Uterus (tissue), 3 donors: ENCODE measurements at regions not wholly inside any gene's neighbourhood (a gene's known extent, or its start where the extent isn't known, plus 50 kb on each side); places are given as distances from the start of the nearest gene placed in this dataset.

Experiments used
- DNase-seq, 2 donors: peaks; one replicate each; pipeline ENCODE4 v3.0.0-alpha.2; 2019 to 2020
- H3K27ac ChIP-seq, 2 donors: fragments of 200-600 bp; sonication (generic); 1 replicate in 1 of 2; 2 replicates in 1 of 2; pipeline ENCODE4 v1.5.1; 2016 to 2018
- H3K27me3 ChIP-seq, 2 donors: fragments of 200-600 bp; sonication (generic); one replicate each; pipeline ENCODE4 v1.5.1; 2018 to 2019; ENCODE audit warnings: control low read depth in 1 of 2
- H3K36me3 ChIP-seq, 2 donors: fragments of 200-600 bp; sonication (generic); one replicate each; pipeline ENCODE4 v1.5.1; 2019; ENCODE audit warnings: control low read depth in 1 of 2
- H3K4me1 ChIP-seq, 2 donors: fragments of 200-600 bp; sonication (generic); one replicate each; pipeline ENCODE4 v1.5.1; 2018 to 2019; ENCODE audit warnings: control low read depth in 1 of 2
- H3K4me3 ChIP-seq, 2 donors: fragments of 200-600 bp; sonication (generic); 1 replicate in 1 of 2; 2 replicates in 1 of 2; pipeline ENCODE4 v1.5.1; 2018 to 2019; ENCODE audit warnings: mild to moderate bottlenecking in 1 of 2
- H3K9me3 ChIP-seq, 2 donors: fragments of 200-600 bp; sonication (generic); one replicate each; pipeline ENCODE4 v1.5.1; 2019; ENCODE audit warnings: control low read depth in 1 of 2
- POLR2A ChIP-seq, 2 donors: fragments of 450-650 bp; IDR thresholded peaks; one replicate each; pipeline ENCODE4 v1.6.1; 2016; ENCODE audit warnings: antibody characterized with exemption in 2 of 2, mild to moderate bottlenecking in 1 of 2, moderate library complexity in 1 of 2
- intact Hi-C: fragments of 100-400 bp; cut with DNase I; formaldehyde crosslinking; loops from one replicate; pipeline ENCODE4 v1.15.1; 2023; ENCODE audit warnings: low total_unique reads
- TF ChIP-seq, protein P1 (sequence below), 4 experiments: fragments of 200-600 bp in 2 of 4; fragments of 450-650 bp in 2 of 4; sonication (generic) in 2 of 4; IDR thresholded peaks; one replicate each; pipeline ENCODE4 v1.5.1; 2016 to 2019; ENCODE audit warnings: antibody characterized with exemption in 4 of 4, mild to moderate bottlenecking in 2 of 4, moderate library complexity in 1 of 4
- donor health status: DM: yes; HTN: yes; CAD: no.

DNA sequence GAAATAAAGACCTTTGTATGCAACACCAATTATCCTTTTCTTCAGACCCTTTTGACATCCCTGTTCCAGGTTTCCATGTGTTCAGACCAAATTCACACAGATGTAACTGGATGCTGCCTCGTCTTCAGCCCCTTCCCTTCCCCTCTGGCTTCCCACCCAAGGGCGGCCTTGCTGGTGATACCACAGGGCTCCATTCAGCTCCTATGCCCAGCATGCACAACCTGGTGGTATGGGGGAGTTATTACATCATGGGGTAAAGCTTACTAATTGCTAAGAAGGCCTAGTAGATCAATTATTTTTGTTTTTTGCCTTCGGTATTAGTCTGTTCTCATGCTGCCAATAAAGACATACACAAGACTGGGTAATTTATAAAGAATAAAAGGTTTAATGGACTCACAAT is 317.0 kb upstream of the CXXC4 start:
- Histone ChIP-seq H3K9me3 (no peaks in the 10 kb centered on the region), H3K4me3 (no peak overlapping the region), H3K36me3 (no peaks in the 10 kb centered on the region), H3K4me1 (no peaks in the 10 kb centered on the region), H3K27me3 (no peaks in the 10 kb centered on the region), H3K27ac (no peak overlapping the region)
- no peak for DNase-seq
- intact Hi-C loops: no loop called here
- TF ChIP-seq POLR2A (IDR thresholded peaks at IDR 0.05): no peak
- TF ChIP-seq, protein P1, sequence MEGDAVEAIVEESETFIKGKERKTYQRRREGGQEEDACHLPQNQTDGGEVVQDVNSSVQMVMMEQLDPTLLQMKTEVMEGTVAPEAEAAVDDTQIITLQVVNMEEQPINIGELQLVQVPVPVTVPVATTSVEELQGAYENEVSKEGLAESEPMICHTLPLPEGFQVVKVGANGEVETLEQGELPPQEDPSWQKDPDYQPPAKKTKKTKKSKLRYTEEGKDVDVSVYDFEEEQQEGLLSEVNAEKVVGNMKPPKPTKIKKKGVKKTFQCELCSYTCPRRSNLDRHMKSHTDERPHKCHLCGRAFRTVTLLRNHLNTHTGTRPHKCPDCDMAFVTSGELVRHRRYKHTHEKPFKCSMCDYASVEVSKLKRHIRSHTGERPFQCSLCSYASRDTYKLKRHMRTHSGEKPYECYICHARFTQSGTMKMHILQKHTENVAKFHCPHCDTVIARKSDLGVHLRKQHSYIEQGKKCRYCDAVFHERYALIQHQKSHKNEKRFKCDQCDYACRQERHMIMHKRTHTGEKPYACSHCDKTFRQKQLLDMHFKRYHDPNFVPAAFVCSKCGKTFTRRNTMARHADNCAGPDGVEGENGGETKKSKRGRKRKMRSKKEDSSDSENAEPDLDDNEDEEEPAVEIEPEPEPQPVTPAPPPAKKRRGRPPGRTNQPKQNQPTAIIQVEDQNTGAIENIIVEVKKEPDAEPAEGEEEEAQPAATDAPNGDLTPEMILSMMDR (IDR thresholded peaks at IDR 0.05): no peak

DNA sequence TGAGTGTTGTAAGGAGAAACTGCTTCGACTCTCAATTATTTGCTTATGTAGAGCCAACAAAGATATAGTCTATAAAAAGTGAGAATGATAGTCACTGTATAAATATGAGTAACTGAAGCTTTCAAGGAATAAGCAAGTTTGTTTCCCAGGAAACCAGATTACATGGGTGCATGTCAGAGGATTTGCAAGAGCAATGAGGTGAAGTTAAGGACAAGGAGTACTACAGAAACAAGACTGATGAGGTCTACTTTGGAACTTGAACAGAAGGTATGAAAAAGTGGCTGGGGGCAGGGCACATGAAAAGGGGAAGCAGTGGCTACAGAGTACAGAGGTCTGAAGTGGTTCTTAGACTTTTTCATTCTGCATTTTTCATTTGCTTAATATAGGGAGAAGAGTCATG is 321.0 kb upstream of the CXXC4 start:
- intact Hi-C loops: no loop called here
- TF ChIP-seq, protein P1 (IDR thresholded peaks at IDR 0.05): no peak
- TF ChIP-seq POLR2A (IDR thresholded peaks at IDR 0.05): no peak
- no peaks in the 10 kb centered on the region for H3K27me3 ChIP-seq
- no peaks in the 10 kb centered on the region for H3K4me1 ChIP-seq
- no peaks in the 10 kb centered on the region for H3K9me3 ChIP-seq
- no peak overlapping the region for H3K27ac ChIP-seq
- no peak for DNase-seq
- H3K4me3 ChIP-seq: no peak overlapping the region
- H3K36me3 ChIP-seq: no peaks in the 10 kb centered on the region

DNA sequence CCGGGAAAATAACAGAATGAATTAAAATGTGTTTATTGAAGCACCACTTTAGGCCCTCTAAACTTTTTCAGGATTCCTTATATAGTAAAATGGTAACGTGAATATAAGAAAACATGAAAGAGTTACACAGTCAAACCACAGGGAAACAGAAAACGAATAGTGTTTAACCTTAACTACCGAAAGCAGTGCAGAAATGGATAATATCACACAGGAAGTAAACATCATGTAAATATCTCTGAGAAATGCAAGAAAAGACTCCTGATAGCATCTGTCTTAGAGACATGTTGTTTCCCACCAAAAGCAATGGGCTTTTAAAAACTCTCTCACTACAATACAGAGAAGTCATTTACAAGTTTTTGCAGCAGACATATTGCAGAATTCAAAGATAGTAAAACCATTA is 323.9 kb upstream of the CXXC4 start:
- H3K4me3 ChIP-seq: no peak overlapping the region
- H3K36me3 ChIP-seq: no peaks in the 10 kb centered on the region
- H3K9me3 ChIP-seq: no peaks in the 10 kb centered on the region
- intact Hi-C loops: no loop called here
- TF ChIP-seq, protein P1 (IDR thresholded peaks at IDR 0.05): no peak
- no peak for DNase-seq
- no peak overlapping the region for H3K27ac ChIP-seq
- H3K4me1 ChIP-seq: no peaks in the 10 kb centered on the region
- H3K27me3 ChIP-seq: no peaks in the 10 kb centered on the region

DNA sequence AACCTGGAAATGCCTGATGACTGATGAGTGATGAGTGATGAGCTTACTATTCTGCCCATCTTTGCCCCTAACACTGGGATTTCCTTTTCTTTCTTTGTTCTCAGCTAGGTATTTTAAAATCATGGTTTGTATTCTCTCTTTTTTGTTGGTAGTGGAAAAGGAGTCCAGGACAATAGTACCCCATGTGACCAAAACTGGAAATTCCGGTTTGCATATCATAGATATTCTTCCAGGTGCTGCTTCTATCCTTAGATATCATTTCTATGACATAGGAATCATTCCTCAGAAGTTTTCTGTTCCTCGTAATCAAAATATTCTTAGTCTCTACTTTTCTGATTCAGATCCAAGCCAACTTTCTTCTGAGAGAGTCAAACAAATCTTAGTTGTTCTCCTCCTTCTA is 320.5 kb upstream of the TET2 start:
- H3K36me3 ChIP-seq: no peaks in the 10 kb centered on the region
- no peak overlapping the region for H3K4me3 ChIP-seq
- no peaks in the 10 kb centered on the region for H3K27me3 ChIP-seq
- no peak for DNase-seq
- no peak overlapping the region for H3K27ac ChIP-seq
- intact Hi-C loops: no loop called here
- no peaks in the 10 kb centered on the region for H3K9me3 ChIP-seq
- no peaks in the 10 kb centered on the region for H3K4me1 ChIP-seq
- TF ChIP-seq, protein P1 (IDR thresholded peaks at IDR 0.05): no peak
- no peak for TF ChIP-seq POLR2A (IDR thresholded peaks at IDR 0.05)

DNA sequence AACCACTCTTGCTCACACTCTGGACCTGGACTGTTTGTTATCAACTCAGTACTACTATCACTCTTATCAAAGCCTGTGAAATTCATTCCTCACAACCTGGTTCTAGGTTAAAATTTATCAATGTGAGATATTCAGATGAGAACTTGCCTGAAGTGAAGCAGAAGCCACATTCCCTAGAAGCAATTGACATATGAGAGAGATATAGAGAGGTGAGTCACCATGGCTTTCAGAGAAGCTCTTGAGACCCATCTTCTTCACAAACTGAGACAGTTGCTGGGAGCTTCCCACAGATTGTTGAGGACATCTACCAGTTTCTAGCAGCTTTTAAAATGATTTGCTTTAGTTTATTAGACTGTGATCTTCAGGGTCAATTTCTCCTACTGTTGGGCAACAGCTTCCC is 316.9 kb upstream of the TET2 start:
- TF ChIP-seq POLR2A (IDR thresholded peaks at IDR 0.05): no peak
- TF ChIP-seq, protein P1 (IDR thresholded peaks at IDR 0.05): no peak
- H3K4me3 ChIP-seq: no peak overlapping the region
- intact Hi-C loops: no loop called here
- no peaks in the 10 kb centered on the region for H3K36me3 ChIP-seq
- no peaks in the 10 kb centered on the region for H3K27me3 ChIP-seq
- DNase-seq: no peak
- H3K9me3 ChIP-seq: no peaks in the 10 kb centered on the region
- no peaks in the 10 kb centered on the region for H3K4me1 ChIP-seq
- H3K27ac ChIP-seq: no peak overlapping the region
